Head of caudate nucleus (tissue), 42 donors: ENCODE measurements at regions not wholly inside any gene's neighbourhood (a gene's known extent, or its start where the extent isn't known, plus 50 kb on each side); places are given as distances from the start of the nearest gene placed in this dataset.
A peak's percentile ranks its signal among the peaks of the same experiment; 100 is the strongest.

Source experiments
- DNase-seq, 42 donors: peaks; one replicate each; pipeline versions ENCODE4 v3.0.0 to v3.0.0-alpha.2; 2020 to 2021; ENCODE audit warnings: mixed read lengths in 7 of 42
- intact Hi-C: fragments of 100-400 bp; cut with DNase I; formaldehyde crosslinking; loops from one replicate; pipeline ENCODE4 v1.15.0; 2022

GRCh38 chr22:49573109-49573765, 254.4 kb downstream of the BRD1 start:
- intact Hi-C loops, result no loop called here

GRCh38 chr22:49571326-49571725, 256.3 kb downstream of the BRD1 start:
- DNase-seq, result peak in 10 of 42 donors; percentile 1 to 35 (median 5)
- intact Hi-C loops, result no loop called here

More at GRCh38 chr22:49573109-49573765, 254.4 kb downstream of the BRD1 start:
- peak in 8 of 42 donors; percentile 4 to 16 (median 8) for DNase-seq

GRCh38 chr22:49570032-49570848, 257.4 kb downstream of the BRD1 start:
- intact Hi-C loops, result no loop called here
- peak in 13 of 42 donors; percentile 2 to 25 (median 8) for DNase-seq

- intact Hi-C loops, result no loop called here
- DNase-seq, result peak in 11 of 42 donors; percentile 1 to 36 (median 10)
Observed at GRCh38 chr22:49569286-49570031, 258.2 kb downstream of the BRD1 start.

- intact Hi-C loops, result no loop called here
- DNase-seq, result peak in 7 of 42 donors; percentile 1 to 28 (median 5)
Observed at GRCh38 chr22:49568751-49569285, 258.9 kb downstream of the BRD1 start.

GRCh38 chr22:49567899-49568750, 259.5 kb downstream of the BRD1 start:
- intact Hi-C loops, result no loop called here
- peak in 9 of 42 donors; percentile 4 to 33 (median 8) for DNase-seq

- DNase-seq, result peak in 10 of 42 donors; percentile 2 to 26 (median 7)
- intact Hi-C loops, result no loop called here
Observed at GRCh38 chr22:49566693-49567092, 261.0 kb downstream of the BRD1 start.

- intact Hi-C loops, result no loop called here
- peak in 11 of 42 donors; percentile 1 to 33 (median 9) for DNase-seq
Observed at GRCh38 chr22:49566141-49566541, 261.5 kb downstream of the BRD1 start.

- DNase-seq, result peak in 6 of 42 donors; percentile 3 to 31 (median 12)
- intact Hi-C loops, result no loop called here
Observed at GRCh38 chr22:49565516-49565855, 262.2 kb downstream of the BRD1 start.

- DNase-seq, result peak in 12 of 42 donors; percentile 2 to 25 (median 5)
- intact Hi-C loops, result no loop called here
Observed at GRCh38 chr22:49564666-49565515, 262.8 kb downstream of the BRD1 start.

- intact Hi-C loops, result no loop called here
- DNase-seq, result peak in 6 of 42 donors; percentile 1 to 27 (median 4)
Observed at GRCh38 chr22:49564054-49564453, 263.6 kb downstream of the BRD1 start.

GRCh38 chr22:49562685-49563249, 264.9 kb downstream of the BRD1 start:
- no peak for DNase-seq
- intact Hi-C loops, result no loop called here

GRCh38 chr22:49561976-49562375, 265.7 kb downstream of the BRD1 start:
- intact Hi-C loops, result no loop called here

GRCh38 chr22:49561338-49561737, 266.3 kb downstream of the BRD1 start:
- intact Hi-C loops, result no loop called here
- DNase-seq, result peak in 6 of 42 donors; percentile 1 to 37 (median 4)

More at GRCh38 chr22:49561976-49562375, 265.7 kb downstream of the BRD1 start:
- peak in 4 of 42 donors; percentile 4 to 18 (median 8) for DNase-seq

GRCh38 chr22:49555526-49555925, 272.1 kb downstream of the BRD1 start:
- DNase-seq, result peak in 11 of 42 donors; percentile 0 to 32 (median 4)
- intact Hi-C loops, result no loop called here

- intact Hi-C loops, result no loop called here
- peak in 8 of 42 donors; percentile 1 to 36 (median 4) for DNase-seq
Observed at GRCh38 chr22:49554741-49555140, 272.9 kb downstream of the BRD1 start.

GRCh38 chr22:49554296-49554625, 273.4 kb downstream of the BRD1 start:
- intact Hi-C loops, result no loop called here
- DNase-seq, result peak in 5 of 42 donors; percentile 0 to 36 (median 2)
